GM19324 (cell line): ENCODE measurements at regions not wholly inside any gene's neighbourhood (a gene's known extent, or its start where the extent isn't known, plus 50 kb on each side); places are given as distances from the start of the nearest gene placed in this dataset.
"Not testable (repeated sequence)": the region's sequence is repeated elsewhere in the genome, so short reads cannot be mapped to it uniquely, and the experiment has no call there.

Experiments used
- ATAC-seq: cut with Tn5 transposase; IDR thresholded peaks from one replicate; pipeline ENCODE4 v1.9.1; 2021; ENCODE audit warnings: mild to moderate bottlenecking, moderate library complexity; ENCODE audit not compliant: unreplicated experiment, low FRiP score

DNA sequence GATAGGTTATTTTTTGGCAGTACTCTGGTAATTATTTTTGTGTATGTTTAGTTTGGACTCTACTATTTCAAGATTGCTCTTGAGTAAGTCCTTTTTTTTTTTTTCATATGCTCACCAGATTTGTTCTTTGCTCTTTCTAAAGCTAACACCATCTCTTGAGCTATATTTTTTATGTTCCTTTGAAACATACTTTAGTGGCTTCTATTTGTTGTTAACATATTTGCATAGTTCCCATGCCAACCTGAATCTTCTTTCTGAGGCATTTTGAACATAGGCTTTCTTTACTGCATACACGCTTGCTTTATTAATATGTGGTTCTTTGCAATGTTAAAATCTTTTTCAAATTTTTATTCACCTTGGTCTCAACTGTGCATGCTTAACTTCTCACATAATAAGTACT, 1644.9 kb downstream of the SUCLG1 start:
- no peak for ATAC-seq

DNA sequence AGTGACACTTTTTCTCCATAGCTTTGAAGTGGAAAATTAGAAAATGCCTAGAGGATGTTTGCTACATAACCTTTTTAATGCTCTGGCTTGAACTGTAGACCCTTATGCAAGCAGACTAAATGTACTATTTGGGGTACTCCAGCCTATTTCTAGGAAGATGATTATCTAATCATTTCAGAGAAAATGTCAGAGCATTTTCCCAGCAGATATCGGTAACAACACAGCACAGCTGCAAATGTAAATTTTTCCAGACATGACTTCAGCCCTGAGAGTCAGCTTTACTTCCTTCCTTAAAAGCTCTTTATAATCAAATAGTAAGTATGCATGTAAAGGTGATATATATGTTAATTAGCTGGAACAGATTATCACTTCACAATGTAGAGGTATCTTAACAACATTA, 1647.1 kb downstream of the SUCLG1 start:
- ATAC-seq = no peak

DNA sequence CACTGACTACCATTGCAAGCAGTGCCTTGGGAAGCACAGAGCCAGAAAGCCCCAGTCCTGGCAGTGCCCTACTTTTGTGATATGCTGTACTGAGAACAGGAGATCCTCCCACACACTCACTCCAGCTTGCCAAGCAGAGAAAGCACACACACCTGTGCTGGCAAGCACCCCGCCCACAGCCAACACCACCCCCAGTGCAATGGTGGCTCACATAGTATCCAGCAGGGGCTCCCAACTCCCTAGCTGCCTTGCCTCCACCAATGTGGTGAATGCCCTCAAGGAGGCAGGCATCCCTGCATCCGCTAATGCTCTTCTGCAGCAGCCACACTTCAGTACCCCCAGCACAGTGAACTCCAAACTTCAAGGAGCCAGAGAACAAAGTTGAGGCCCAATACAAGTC, 1655.8 kb downstream of the SUCLG1 start:
- ATAC-seq = no peak

DNA sequence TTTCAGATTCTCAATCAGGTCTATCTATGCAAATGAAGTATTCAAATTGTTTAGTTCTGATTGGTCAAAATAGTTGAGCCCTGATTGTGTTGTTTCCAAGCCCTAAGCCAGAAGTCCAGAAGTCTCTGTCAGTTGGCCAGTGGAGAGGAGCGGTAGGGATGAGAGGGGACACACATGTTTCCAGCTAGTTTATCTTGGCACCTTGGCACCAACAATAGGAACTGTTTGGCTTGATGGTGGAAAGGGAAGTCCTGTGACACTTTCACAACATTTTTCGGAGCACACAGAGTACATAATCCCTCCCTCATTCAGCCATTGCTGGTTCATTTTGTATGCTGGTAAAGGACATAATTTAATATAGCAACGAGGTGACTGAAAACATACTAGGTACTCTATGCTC, 1661.6 kb downstream of the SUCLG1 start:
- no peak for ATAC-seq

DNA sequence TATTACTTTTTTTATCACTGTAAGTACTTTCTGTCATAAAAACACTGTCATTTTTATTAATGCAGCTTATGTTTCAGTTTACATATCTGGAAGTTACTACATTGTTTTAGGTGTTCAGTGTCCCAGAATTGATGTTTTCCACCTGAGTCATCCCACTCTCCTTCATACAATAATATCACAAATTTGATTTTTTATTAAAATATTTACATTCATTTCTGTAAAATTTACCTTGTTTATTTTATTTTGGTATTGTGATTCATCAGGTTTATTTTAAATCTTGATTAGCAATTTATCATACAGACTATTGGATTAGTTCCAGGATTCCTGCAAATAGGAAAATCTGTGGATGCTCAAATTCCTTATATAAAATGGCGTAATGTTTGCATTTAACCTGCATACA, 1662.9 kb downstream of the SUCLG1 start:
- no peak for ATAC-seq

DNA sequence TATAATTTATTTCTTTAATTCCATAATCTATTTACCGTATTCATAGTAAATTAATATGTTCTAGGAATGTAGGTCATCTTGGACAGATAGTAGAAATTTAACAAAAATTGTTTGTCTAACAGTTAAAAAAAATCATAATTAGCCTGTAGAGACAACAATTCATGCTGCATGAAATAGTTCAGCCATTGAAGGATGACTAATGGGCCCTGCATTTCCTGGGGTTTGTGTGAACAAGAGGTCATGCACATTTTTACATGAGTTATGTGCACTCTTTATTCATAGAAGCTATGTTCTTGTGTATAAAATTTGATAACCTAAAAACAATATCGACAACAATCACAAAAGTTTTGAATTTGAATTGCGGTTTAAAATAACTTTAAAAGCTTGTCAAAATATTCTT, 1663.6 kb downstream of the SUCLG1 start:
- ATAC-seq = no peak

DNA sequence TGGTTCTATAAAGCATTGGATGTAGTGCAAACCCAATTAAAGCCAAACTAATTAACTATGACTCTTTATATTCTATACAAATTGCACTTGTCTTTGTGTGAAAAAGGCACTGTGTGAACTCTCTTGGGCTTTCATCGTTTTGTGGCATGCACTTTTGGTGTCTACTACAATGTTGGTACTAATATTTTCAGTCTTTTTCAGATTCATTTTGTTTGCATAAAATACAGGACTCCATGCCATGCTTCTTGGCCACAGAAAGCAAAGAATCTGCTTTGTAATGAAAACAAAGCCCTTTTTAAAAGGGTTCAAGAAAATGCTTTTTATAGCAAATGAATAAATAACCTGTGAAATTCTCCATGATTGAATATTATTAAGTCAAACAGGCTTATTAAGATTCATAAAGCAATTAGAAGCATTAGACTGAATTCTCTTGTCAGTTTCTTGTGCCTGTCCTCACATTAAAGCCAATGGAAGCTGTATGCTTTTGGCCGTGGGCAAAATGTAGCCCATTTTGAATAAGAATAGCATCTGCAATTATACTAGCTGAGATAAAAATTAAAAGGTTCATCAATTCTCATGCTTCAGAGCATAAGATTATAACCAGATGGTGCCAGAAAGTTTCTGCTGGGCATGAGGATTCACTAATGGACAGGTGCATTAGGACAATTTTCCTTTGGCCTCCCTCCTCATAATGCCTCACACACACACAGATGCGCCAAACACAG, 1665.2 kb downstream of the SUCLG1 start:
- no peak for ATAC-seq

DNA sequence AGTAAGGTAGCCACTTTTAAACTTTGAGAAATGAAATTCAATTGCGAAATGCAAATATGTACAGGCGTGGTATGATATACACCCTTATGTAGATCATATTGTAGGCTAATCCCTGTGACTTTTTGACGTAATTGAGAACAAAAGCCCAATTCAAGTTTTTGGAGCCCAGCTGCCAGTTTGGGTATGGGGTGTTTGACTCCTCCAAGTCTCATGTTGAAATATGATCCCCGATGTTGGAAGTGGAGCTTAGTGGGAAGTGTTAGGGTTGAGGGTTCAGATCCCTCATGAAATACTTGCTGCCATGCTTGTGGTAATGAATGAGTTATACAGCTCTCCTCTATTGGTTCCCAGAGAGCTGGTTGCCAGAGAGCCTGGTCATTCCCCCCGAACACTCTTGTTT, 1666.8 kb downstream of the SUCLG1 start:
- ATAC-seq = no peak

DNA sequence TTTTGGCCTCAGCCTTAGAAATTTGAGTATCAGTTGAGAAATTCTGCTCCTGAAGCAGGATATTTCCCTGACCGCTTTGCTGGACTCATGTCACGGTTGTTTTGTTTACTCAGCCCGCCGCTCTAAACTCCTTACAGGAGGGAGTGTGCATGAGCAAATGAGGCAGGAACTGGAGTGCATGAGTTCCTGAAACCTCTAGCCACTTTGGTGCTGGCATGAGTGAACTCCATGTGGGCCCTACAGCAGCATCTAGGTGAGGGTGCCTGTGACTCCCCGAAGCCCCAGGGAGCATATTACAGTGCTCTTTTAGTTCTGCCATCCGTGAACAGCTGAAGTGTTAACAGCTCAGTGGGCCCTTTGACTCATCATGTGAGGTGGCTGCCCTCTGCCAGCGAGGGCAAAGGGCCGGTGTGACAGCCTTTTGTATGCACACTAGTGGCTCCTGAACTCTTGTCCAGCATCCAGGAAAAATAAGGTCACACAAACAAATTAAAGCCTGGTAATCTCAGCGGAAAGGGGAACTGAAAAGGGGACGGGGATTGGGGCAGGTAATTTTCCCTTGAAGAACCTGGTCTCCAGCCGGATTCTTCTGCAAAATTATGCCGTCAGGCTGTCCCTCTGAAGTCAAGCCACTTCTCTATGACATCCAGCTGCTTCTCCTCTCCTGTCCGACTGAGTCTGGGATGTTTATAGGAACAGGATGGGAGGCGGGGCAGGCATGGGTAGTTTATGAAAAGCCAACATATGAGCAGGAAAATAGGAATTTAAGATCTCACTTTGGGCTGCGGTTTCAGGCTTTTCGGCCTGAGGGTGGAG, 1668.7 kb downstream of the SUCLG1 start:
- ATAC-seq = no peak

DNA sequence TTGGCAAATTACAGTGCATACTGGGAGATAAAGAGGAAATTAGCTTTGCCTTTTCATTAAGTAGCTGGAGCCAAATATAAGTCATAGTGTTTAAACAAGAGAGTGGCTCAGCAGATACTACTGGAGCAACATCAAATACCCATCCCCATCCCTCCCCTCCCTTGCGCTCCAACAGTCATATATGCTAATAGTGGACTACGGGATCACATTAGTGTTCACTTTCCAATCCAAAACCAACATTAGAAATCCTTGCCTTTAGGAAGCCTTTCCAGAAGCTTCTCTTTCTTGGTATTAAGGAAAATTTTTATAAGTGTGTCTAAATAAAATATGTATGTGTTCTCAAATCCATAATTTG, 1669.3 kb downstream of the SUCLG1 start:
- ATAC-seq = no peak

DNA sequence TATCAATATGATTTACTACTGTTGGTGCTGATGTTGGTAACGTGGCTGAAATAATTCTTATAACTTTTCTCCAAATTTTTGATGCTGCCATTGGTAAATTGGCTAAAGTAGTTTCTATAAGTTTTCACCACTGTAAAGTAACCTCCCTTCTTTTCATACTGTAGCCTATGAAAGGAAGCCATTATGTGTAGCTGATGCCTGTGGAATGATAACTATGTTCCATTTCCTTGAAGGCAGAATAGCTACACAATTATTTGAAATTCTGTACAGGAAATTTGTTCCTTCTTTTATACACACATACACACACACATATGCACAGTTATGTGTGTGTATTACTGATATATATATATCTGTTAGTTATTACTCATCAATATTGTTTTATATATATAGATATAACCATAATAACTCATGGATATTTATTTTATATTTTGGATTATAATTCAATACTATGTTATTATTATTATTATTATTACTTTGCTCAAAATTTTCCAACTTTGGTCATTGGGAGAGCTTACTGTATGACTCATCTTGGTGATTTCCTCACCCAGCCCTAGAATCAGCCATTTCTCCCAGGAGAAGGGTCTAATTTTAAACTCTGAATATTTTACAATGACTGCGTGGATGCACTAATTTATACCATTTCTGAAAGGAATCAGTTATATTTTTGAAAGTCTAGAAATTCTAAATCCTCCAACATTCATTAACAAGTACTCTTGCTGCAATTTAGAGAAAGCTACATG, 1677.7 kb downstream of the SUCLG1 start:
- ATAC-seq = no peak

DNA sequence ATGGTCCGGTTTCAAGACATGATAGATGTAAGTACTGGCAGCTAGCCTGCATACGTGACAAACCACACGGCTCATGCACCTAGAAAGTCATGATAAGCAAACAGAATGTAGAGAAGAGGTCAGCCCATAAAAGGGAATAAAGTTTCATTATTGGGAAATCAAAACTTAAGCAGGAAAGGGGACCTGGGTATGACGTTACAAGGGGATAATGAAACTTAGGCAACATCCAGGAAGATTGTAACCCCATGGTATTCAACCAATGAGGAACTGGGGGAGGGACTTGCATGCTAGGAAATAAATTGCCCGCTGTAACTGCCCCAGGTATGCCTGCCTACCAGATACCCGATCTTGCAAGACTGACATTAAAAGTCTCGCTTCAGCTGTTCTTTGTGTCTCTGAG, 1679.0 kb downstream of the SUCLG1 start:
- no peak for ATAC-seq

DNA sequence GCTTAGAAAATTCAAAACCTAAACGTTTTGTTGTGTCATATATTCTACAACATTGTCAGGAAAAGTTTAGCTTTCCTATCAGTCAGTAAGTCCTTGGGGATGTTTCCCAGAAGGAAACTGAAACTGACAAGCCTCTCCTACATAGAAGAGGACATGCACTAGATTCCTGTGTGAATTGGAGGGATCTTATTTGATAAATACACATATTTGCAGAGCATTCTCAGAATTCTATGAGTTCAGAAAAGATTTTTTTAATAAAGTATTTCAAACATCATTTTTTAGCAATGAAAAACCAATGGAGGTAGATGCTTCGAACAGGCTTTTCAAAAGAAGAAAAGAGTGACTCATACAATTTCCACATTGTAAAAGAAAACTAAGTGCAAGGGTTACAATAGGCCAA, 1706.7 kb downstream of the SUCLG1 start:
- ATAC-seq = no peak

DNA sequence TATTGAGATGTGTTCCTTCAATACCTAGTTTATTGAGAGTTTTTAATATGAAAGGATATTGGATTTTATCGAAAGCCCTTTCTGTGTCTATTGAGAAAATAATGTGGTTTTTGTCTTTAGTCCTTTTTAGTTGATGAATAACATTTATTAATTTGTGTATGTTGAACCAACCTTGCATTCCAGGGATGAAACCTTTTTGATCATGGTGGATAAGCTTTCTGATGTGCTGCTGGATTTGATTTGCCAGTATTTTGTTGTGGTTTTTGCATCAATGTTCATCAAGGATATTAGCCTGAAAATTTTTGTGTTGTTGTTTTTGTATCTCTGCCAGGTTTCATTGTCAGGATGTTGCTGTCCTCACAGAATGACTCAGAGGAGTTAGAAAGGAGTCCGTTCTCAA, 1710.4 kb downstream of the SUCLG1 start:
- no peak for ATAC-seq

DNA sequence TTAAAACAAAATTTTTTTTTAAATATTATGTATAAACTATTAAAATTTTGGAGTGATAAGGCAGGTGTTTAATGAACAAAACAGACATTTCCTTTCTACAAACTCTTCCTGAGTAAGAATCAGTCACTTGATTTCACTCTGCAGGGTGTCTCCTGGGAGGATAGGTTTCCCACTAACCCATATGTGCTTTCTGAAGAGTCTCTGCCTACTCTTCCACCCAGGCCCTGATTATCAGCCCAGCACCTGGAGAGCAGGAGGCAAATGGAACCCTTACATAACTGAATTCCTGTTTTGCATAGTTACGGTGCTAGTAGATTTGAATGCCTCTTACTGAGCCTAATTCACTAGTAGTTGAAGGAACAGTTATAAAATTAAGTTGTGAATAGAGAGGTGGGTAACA, 1718.6 kb downstream of the SUCLG1 start:
- ATAC-seq = no peak

DNA sequence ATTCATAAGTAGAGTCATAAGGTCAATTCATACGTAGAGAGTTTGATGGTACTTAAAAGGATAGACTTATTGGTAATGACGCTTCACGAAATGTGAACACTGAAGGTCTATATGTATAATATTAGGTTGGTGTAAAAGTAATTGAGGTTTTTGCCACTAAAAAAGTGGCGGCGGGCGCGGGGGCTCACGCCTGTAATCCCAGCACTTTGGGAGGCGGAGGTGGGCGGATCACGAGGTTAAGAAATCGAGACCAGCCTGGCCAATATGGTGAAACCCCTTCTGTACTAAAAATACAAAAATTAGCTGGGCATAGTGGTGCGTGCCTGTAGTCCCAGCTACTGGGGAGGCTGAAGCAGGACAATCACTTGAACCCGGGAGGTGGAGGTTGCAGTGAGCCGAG, 1721.1 kb downstream of the SUCLG1 start:
- ATAC-seq = not testable (repeated sequence)

DNA sequence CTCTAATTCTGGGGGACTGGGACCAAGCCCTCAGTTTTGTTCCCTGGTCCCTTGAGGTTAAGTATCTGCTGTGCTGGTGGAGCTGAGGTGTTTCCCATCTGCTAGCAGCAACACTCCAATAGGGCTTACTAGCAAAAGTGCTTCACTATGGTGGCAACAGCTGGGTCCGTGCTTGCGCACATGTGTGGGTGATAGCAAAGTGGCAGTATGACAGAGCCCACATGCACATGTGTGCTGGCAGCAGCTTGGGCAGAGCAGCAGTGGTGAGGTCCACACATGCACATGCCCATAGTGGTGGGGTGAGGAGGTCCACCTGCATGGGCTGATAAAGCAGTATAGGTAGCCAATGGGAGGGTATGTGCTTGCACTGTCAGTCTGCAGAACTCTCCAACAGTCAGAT, 1723.7 kb downstream of the SUCLG1 start:
- no peak for ATAC-seq

DNA sequence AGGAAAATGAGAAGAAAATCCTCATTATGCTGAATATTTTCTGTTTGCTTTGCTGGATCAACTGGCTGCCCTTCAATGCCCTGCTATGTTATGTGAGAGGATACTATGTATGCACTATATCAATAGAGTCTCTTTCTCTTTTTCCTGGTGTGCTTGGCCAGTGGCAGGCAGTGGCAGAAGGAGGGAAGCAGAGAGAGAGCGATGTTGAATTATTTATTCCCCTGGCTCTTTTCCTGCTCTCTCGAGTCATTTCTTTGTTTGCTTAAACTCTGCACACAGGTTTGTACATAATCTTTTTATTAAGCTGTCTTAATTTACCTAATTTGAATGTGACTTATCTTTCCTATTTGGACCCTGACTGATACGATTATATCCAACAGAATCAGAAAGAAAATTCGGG, 1727.3 kb downstream of the SUCLG1 start:
- ATAC-seq = no peak

DNA sequence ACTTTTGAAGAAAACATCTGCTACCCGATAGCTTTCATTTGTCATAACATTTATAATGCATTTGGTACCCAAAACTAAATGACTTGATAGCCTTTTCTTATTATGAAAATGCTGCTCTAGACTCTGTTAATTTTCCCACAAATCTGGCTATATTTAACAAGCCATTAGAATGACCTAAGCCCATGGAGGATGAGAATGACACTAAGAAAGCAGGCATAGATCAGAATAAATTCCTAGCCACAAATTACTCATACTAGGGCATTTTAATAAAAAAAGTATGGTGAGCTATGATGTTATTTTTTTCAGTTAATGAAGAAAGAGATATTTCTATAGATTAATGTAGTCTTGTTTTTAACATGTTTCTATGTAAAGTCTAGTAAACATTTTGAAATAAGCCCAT, 1728.3 kb downstream of the SUCLG1 start:
- no peak for ATAC-seq

DNA sequence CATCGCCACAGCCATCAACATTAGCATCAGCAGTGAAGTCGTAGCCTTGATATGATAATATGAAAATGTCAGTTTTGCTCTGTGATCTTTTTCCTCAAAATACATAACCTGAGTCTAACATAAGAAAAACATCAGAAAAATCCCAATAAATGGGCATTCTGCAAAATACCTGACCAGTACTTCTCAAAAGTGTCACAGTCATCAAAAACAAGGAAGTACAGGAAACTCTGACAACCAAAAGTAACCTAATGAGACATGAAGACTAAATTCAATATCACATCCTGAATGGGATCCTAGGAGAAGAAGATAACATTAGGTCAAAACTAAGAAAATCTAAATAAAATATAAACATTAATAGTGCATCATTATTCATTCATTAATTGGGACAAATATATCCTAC, 1731.0 kb downstream of the SUCLG1 start:
- no peak for ATAC-seq

DNA sequence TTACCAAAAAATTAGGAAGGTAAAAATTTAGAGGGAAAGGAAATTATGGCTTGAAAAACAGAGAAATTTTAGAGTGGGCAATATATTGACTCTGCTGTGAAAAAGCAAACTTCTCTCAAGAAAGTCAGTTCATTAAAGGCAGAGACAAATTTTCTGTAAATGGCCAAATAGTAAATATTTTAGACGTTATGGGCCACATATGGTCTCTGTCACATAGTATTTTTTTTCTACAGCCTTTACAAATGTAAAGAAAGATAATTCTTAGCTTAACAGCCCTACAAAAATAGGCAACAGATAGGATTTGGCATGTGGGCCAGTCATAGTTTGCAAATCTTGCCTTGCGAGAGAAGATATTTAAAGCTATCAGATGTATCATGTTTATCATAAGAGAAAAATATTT, 1750.4 kb downstream of the SUCLG1 start:
- ATAC-seq = no peak

DNA sequence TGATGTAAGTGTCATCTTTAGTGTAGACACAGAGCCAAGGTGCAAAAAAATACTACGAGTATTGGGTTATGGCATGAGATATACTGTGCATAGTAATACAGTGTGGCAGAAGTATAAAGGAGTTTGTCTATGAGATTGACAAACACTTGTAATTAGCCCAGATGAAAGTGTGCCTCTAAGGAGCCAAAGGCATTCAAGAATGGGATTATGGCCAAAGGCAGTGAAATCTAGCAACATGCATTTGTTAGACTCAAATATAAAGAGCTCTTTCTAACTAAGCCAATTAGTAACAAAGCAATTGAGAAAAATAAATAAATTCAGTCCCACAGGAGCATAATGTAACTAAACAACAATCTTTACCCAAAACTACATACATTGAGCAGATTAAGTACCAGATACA, 1761.8 kb downstream of the SUCLG1 start:
- ATAC-seq = no peak
